Skeletal muscle satellite cell (primary cell): ENCODE measurements at regions not wholly inside any gene's neighbourhood (a gene's known extent, or its start where the extent isn't known, plus 50 kb on each side); places are given as distances from the start of the nearest gene placed in this dataset.

ENCODE experiments used
- H3K27me3 ChIP-seq: 2 replicates; pipeline ENCODE4 v1.7.0; 2013; ENCODE audit warnings: low read length; ENCODE audit not compliant: control insufficient read depth, insufficient read depth
- H3K36me3 ChIP-seq: 2 replicates; pipeline ENCODE4 v1.7.0; 2013; ENCODE audit warnings: mild to moderate bottlenecking, control low read depth, low read length; ENCODE audit not compliant: insufficient read depth
- H3K4me1 ChIP-seq: 2 replicates; pipeline ENCODE4 v1.7.0; 2013; ENCODE audit warnings: low read length; ENCODE audit not compliant: control insufficient read depth, insufficient read depth
- H3K4me2 ChIP-seq: 2 replicates; pipeline ENCODE4 v1.7.0; 2013; ENCODE audit warnings: mild to moderate bottlenecking, low read length
- H3K4me3 ChIP-seq: 2 replicates; pipeline ENCODE4 v1.7.0; 2013; ENCODE audit warnings: low read length
- H3K9ac ChIP-seq: 2 replicates; pipeline ENCODE4 v1.7.0; 2013; ENCODE audit warnings: mild to moderate bottlenecking, low read depth, low read length, moderate library complexity
- H3K9me3 ChIP-seq: replicated peaks from 2 replicates; pipeline ENCODE4 v1.7.0; 2013; ENCODE audit warnings: mild to moderate bottlenecking, control low read depth, low read length

DNA sequence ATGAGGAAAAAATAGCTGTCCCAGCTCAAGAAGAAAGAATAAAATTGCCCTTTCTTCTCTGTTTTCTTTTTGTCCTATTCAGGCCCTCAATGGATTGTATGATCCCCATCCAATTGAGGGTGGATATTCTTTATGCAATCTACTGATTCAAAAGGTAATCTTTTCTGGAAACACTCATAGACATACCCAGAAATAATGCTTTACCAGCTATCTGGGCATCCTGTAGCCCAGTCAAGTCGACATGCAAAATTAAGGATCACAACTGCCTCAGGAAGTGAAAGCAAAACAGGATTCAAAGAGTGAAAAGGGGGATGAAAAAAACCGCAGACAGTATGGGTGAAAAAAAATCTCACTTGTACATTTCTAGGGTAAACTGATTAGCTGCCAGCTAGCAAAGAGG lies 410.1 kb downstream of the TBC1D32 start:
- H3K4me3 ChIP-seq: no peak overlapping the region

DNA sequence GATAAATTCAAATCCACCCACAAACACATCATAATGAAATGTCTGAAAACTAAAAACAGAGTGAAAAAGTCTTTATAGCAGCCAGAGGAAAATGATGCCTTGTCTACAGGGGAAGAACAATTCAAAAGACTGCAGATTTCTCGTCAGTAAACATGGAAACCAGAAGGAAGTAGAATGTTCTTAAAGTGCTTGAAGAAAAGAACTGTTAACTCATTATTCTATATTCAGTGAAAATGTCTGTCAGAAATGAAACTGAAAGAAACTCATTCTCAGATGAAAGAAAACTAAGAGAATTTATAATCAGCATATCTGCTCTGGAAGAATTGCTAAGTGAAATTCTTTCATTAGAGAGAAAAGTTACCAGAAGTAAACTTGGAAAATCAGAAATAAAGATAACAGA lies 416.1 kb downstream of the TBC1D32 start:
- no peak overlapping the region for H3K4me3 ChIP-seq
- no peaks in the 10 kb centered on the region for H3K4me1 ChIP-seq
- H3K9me3 ChIP-seq: no peaks in the 10 kb centered on the region
- H3K9ac ChIP-seq: no peak overlapping the region
- no peaks in the 10 kb centered on the region for H3K27me3 ChIP-seq
- no peak overlapping the region for H3K4me2 ChIP-seq
- no peaks in the 10 kb centered on the region for H3K36me3 ChIP-seq

More for the DNA sequence above, 410.1 kb downstream of the TBC1D32 start:
- H3K9ac ChIP-seq: no peak overlapping the region
- H3K4me1 ChIP-seq: no peaks in the 10 kb centered on the region
- H3K4me2 ChIP-seq: no peak overlapping the region
- H3K27me3 ChIP-seq: no peaks in the 10 kb centered on the region
- H3K9me3 ChIP-seq: no peaks in the 10 kb centered on the region
- H3K36me3 ChIP-seq: no peaks in the 10 kb centered on the region

DNA sequence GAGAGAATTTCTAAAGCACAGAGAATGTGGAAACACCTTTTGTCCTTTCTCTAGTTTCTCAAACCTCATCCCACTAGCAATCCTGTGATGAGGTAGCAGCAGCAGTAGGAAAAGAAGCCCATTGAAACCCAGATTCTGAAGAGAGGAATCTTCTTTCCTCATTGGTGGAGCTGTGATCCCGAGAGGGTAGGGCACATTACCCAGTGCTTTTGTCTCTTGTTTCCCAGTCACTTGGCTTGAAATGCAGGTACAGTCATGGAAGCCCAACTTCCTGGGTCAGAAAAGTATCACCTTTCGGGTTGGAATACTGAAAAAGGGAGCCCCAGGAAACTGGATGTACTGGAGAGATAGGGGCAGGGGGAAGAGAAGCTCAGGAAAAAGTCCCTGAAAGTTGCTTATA lies 417.4 kb downstream of the TBC1D32 start:
- H3K4me3 ChIP-seq: no peak overlapping the region
- no peaks in the 10 kb centered on the region for H3K36me3 ChIP-seq
- no peaks in the 10 kb centered on the region for H3K9me3 ChIP-seq
- no peak overlapping the region for H3K4me2 ChIP-seq
- H3K4me1 ChIP-seq: no peaks in the 10 kb centered on the region
- no peak overlapping the region for H3K9ac ChIP-seq
- no peaks in the 10 kb centered on the region for H3K27me3 ChIP-seq

- no peaks in the 10 kb centered on the region for H3K36me3 ChIP-seq
- no peak overlapping the region for H3K9ac ChIP-seq
- no peaks in the 10 kb centered on the region for H3K4me1 ChIP-seq
- H3K4me3 ChIP-seq: no peak overlapping the region
- H3K9me3 ChIP-seq: no peaks in the 10 kb centered on the region
- H3K27me3 ChIP-seq: no peaks in the 10 kb centered on the region
- H3K4me2 ChIP-seq: no peak overlapping the region
Measured at GRCh38 chr6:120913486-120913885, 420.8 kb downstream of the TBC1D32 start.

DNA sequence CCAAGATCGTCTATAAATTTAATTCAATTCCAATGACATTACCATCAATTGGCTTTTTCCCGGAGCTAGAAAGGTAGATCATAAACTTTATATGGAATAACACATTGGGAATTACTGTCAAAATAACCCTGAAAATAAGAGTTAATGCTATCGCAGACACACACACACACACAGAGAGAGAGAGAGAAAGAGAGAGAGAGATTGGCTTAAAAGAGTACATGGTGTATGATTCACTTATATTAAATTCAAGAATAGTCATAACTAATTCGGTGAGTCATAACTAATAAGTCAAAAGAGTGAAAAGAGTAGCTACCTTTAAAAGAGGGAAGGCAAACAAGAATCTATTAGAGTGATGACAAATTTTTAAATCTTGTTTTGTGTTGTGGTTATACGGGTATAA lies 425.5 kb downstream of the TBC1D32 start:
- Histone ChIP-seq H3K27me3 (no peaks in the 10 kb centered on the region), H3K9ac (no peak overlapping the region), H3K9me3 (no peaks in the 10 kb centered on the region), H3K4me1 (no peaks in the 10 kb centered on the region), H3K4me3 (no peak overlapping the region), H3K4me2 (no peak overlapping the region), H3K36me3 (no peaks in the 10 kb centered on the region)

DNA sequence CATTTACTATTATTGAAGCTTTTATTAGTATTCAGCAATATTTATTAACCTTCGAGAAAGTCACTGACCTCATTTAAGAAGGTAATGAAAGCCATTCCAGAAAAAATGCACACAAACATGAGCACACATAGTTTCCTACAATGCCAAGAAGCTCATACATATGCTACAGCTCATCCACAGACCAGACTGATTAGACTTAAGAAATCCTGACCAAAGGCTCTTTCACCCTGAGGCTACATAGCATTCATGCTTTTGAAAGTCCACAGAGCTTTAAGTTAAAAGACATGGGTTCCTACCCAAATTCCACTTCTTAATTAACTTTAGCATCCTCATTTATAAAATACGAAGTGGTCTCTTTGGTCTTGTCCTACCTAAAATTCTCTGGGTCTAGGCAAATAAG lies 430.4 kb downstream of the TBC1D32 start:
- no peaks in the 10 kb centered on the region for H3K36me3 ChIP-seq
- H3K9me3 ChIP-seq: no peaks in the 10 kb centered on the region
- no peaks in the 10 kb centered on the region for H3K27me3 ChIP-seq
- no peak overlapping the region for H3K9ac ChIP-seq
- H3K4me3 ChIP-seq: no peak overlapping the region
- no peaks in the 10 kb centered on the region for H3K4me1 ChIP-seq
- H3K4me2 ChIP-seq: no peak overlapping the region

GRCh38 chr6:120899932-120900331 lies 434.3 kb downstream of the TBC1D32 start:
- no peaks in the 10 kb centered on the region for H3K27me3 ChIP-seq
- H3K36me3 ChIP-seq: no peaks in the 10 kb centered on the region
- no peak overlapping the region for H3K9ac ChIP-seq
- H3K4me1 ChIP-seq: no peaks in the 10 kb centered on the region
- no peaks in the 10 kb centered on the region for H3K9me3 ChIP-seq
- H3K4me2 ChIP-seq: no peak overlapping the region
- H3K4me3 ChIP-seq: no peak overlapping the region

DNA sequence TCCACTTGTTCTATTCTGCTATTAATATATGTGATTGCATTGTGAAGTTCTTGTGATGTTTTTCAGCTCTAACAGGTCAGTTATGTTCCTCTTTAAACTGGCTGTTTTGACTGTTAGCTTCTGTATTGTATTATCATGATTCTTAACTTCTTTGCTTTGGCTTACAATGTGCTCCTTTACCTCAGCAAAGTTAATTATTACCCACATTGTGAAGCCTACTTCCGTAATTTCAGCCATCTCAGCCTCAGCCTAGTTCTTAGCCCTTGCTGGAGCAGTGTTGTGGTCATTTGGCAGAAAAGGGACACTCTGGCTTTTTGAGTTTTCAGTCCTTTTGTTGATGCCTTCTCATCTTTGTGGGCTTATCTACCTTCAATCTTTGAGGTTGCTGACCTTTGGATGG lies 440.2 kb downstream of the TBC1D32 start:
- no peaks in the 10 kb centered on the region for H3K27me3 ChIP-seq
- no peak overlapping the region for H3K9ac ChIP-seq
- H3K9me3 ChIP-seq: no peaks in the 10 kb centered on the region
- no peaks in the 10 kb centered on the region for H3K4me1 ChIP-seq
- no peaks in the 10 kb centered on the region for H3K36me3 ChIP-seq
- H3K4me2 ChIP-seq: no peak overlapping the region
- no peak overlapping the region for H3K4me3 ChIP-seq

- H3K9me3 ChIP-seq: peaks cover 7% of the 10 kb centered on the region
- H3K4me3 ChIP-seq: no peak overlapping the region
- H3K4me1 ChIP-seq: no peaks in the 10 kb centered on the region
- no peak overlapping the region for H3K4me2 ChIP-seq
- no peak overlapping the region for H3K9ac ChIP-seq
- H3K27me3 ChIP-seq: no peaks in the 10 kb centered on the region
- no peaks in the 10 kb centered on the region for H3K36me3 ChIP-seq
Measured at GRCh38 chr6:120876931-120877330, 457.3 kb downstream of the TBC1D32 start.

DNA sequence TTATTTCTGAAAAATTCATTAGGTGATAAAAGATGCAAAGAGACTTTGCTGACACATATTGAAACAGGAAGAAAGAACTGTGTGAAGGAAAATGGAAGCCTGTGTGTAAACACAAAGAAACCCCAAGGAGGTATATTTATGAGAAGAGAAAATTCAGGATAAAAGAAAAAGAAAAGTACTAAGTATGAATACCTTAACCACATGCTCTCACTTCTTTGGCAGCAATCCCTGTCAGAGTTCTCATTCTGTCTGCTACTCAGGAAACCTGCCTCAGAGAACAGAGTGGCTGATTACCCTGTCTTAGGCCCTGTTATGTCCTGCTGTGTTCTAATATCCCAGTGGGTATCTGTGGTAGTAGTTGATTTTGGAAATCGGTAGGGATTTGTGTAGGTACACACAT lies 457.9 kb downstream of the TBC1D32 start:
- Histone ChIP-seq H3K9me3 (peaks cover 7% of the 10 kb centered on the region), H3K4me2 (no peak overlapping the region), H3K27me3 (no peaks in the 10 kb centered on the region), H3K4me3 (no peak overlapping the region), H3K9ac (no peak overlapping the region), H3K4me1 (no peaks in the 10 kb centered on the region), H3K36me3 (no peaks in the 10 kb centered on the region)

- Histone ChIP-seq H3K36me3 (no peaks in the 10 kb centered on the region), H3K4me3 (no peak overlapping the region), H3K27me3 (no peaks in the 10 kb centered on the region), H3K9me3 (peaks cover 7% of the 10 kb centered on the region), H3K4me1 (no peaks in the 10 kb centered on the region), H3K4me2 (no peak overlapping the region), H3K9ac (no peak overlapping the region)
Measured at GRCh38 chr6:120875900-120876299, 458.4 kb downstream of the TBC1D32 start.

DNA sequence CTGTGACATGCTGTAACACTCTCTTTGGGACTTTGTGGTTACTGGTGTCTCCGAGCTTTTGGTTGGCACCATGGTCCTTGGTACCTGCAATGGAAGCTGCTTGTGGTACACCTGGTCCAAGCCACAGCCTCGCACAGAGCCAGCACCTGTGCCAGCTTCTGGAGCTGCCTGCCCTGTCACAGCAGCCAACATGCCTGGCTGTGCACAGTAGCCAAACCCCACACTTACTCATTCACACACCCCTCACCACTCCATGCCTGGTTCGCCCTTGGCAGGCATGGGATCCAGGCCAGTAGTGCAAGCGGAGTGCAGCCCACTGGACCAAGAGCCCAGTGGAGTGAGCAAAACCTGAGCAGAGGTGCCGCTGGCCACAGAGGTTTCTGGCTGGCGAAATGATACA lies 459.9 kb downstream of the TBC1D32 start:
- Histone ChIP-seq H3K9ac (no peak overlapping the region), H3K4me2 (no peak overlapping the region), H3K9me3 (peaks cover 7% of the 10 kb centered on the region), H3K27me3 (no peaks in the 10 kb centered on the region), H3K4me3 (no peak overlapping the region), H3K36me3 (no peaks in the 10 kb centered on the region), H3K4me1 (no peaks in the 10 kb centered on the region)
